ENCODE measurements at regions not wholly inside any gene's neighbourhood (a gene's known extent, or its start where the extent isn't known, plus 50 kb on each side); places are given as distances from the start of the nearest gene placed in this dataset.
A peak's percentile ranks its signal among the peaks of the same experiment; 100 is the strongest.

DNA sequence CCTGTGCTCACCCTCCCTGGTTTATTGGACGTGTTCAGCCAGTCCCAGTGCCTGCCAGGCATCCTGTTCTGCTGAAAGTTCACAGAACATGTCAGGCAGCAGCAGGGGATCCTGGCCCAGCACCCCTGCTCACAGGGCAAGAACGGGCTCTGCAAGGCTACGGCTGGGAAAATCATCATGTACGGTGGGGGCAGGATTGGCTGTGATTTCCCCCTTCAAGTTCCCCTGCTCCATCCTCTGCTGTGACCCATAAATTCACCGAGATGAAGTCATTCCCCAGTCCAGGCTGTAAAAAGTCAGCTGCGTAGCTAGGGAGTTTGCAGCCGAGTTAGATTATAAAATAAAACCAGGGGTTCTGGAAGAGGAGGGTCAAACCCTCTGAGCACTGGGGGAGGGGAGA, 484.1 kb upstream of the ZMIZ1 start:
- Histone ChIP-seq H3K4me3 (no peak overlapping the region), H3K27me3 (no peaks in the 10 kb centered on the region), H3K27ac (no peak overlapping the region), H3K4me1 (ENCODE audit: low read depth) (peaks cover 27% of the 10 kb centered on the region), H3K9me3 (ENCODE audit: low read depth) (no peaks in the 10 kb centered on the region), H3K36me3 (no peaks in the 10 kb centered on the region)
- DNase-seq (ENCODE audit: low read depth in 1 of 2, low spot score in 1 of 2), result no peak
- TF ChIP-seq, protein P1, sequence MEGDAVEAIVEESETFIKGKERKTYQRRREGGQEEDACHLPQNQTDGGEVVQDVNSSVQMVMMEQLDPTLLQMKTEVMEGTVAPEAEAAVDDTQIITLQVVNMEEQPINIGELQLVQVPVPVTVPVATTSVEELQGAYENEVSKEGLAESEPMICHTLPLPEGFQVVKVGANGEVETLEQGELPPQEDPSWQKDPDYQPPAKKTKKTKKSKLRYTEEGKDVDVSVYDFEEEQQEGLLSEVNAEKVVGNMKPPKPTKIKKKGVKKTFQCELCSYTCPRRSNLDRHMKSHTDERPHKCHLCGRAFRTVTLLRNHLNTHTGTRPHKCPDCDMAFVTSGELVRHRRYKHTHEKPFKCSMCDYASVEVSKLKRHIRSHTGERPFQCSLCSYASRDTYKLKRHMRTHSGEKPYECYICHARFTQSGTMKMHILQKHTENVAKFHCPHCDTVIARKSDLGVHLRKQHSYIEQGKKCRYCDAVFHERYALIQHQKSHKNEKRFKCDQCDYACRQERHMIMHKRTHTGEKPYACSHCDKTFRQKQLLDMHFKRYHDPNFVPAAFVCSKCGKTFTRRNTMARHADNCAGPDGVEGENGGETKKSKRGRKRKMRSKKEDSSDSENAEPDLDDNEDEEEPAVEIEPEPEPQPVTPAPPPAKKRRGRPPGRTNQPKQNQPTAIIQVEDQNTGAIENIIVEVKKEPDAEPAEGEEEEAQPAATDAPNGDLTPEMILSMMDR (IDR thresholded peaks at IDR 0.05; ENCODE audit: low read depth, low read length), result no peak

DNA sequence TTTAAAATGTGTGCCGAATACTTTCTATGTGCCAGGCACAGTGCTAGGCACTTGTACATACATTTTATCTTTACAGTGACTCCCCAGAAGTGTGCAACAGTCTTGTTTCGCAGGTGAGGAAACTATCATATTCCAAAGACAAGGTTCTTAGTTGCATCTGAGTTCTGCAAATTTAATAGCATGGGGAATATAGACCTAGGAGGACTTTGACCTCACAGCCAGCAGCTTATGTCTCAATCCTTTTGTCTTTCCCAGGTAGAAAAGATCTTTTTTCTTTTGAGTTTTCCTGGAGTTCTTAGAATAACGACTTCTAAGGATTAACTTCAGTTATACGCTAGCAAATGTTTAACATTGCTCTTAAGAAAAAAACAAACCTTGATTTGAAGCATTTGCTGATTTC, 482.8 kb upstream of the ZMIZ1 start:
- no peak for DNase-seq (ENCODE audit: low read depth in 1 of 2, low spot score in 1 of 2)
- Histone ChIP-seq H3K9me3 (ENCODE audit: low read depth) (no peaks in the 10 kb centered on the region), H3K4me1 (ENCODE audit: low read depth) (peaks cover 27% of the 10 kb centered on the region), H3K36me3 (no peaks in the 10 kb centered on the region), H3K27me3 (no peaks in the 10 kb centered on the region), H3K27ac (no peak overlapping the region), H3K4me3 (no peak overlapping the region)
- TF ChIP-seq, protein P1 (IDR thresholded peaks at IDR 0.05; ENCODE audit: low read depth, low read length), result no peak

DNA sequence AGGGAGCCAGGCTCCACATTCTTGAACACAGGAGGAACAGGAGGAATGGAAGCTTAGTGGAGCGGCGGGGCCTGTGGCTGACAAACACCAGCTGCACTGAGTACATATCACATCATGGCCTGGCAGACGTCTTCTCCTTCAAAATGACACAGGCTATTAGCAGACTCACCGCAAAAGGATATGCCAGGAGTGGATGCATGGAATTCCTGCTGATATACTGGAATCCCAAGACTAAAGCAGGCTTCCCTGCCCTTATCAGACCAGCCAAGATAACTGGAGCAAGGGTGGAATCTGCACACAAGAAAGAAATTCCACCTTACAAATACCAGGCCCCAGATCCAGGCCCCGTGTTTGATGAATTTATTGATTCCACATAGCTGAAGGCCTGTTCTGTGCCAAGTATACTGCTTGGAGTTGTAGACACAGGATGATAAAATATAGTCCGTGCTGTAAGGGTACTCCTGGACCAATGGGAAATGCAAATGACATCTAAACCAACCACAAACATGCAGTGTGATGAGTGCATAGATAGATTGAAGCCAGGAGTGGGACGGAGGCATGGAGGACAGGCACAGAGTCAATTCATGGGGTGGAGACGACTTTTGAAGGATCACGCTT, 480.5 kb upstream of the ZMIZ1 start:
- Histone ChIP-seq H3K4me1 (ENCODE audit: low read depth) (peaks cover 27% of the 10 kb centered on the region), H3K36me3 (no peaks in the 10 kb centered on the region), H3K27me3 (no peaks in the 10 kb centered on the region), H3K27ac (peak overlapping the region; percentile 96), H3K9me3 (ENCODE audit: low read depth) (no peaks in the 10 kb centered on the region), H3K4me3 (no peak overlapping the region)
- peak; percentile 92 to 96 for DNase-seq (ENCODE audit: low read depth in 1 of 2, low spot score in 1 of 2)
- TF ChIP-seq, protein P1 (IDR thresholded peaks at IDR 0.05; ENCODE audit: low read depth, low read length), result no peak

DNA sequence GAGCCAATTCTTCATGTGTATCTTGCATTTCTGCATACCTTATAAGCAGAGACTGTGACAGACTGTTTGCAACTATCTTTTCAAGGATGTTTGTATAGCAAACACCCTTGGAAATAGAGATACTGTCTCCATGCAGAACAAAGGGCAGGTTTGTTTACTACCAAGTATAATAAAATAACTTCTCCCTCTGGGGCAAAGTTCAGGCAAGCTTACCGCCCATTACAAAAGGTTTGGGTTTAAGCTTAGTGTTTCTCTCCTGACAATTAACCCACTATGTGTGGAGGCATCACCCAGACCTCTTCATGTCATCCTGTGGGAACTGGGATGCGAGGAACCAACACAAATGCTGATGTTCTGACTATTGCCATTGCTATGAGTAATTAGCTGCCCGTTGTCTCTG, 479.1 kb upstream of the ZMIZ1 start:
- DNase-seq (ENCODE audit: low read depth in 1 of 2, low spot score in 1 of 2), result no peak
- Histone ChIP-seq H3K27me3 (no peaks in the 10 kb centered on the region), H3K27ac (peak overlapping the region; percentile 96), H3K36me3 (no peaks in the 10 kb centered on the region), H3K4me1 (ENCODE audit: low read depth) (peaks cover 20% of the 10 kb centered on the region), H3K4me3 (no peak overlapping the region), H3K9me3 (ENCODE audit: low read depth) (no peaks in the 10 kb centered on the region)
- TF ChIP-seq, protein P1 (IDR thresholded peaks at IDR 0.05; ENCODE audit: low read depth, low read length), result no peak

DNA sequence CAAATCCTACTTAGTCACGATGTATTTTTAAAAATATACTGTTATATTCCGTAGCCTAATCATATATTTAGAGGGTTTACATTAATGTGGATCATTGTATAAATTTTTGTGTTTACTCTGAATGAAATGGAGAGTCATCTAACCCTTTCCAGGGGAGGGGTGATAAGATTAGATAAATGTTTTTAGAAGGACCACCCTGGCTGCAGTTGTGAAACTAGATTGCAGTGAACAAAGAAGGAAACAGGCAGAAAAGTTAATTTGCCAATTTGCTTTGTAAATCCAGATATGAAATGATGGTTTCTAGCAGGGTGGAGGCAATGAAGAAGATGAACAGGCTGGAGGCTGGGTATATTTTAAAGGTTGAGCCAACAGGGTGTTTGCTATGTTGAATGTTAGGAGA, 477.7 kb upstream of the ZMIZ1 start:
- no peak overlapping the region for H3K4me3 ChIP-seq
- no peaks in the 10 kb centered on the region for H3K36me3 ChIP-seq
- H3K9me3 ChIP-seq (ENCODE audit: low read depth), result no peaks in the 10 kb centered on the region
- no peaks in the 10 kb centered on the region for H3K27me3 ChIP-seq
- H3K4me1 ChIP-seq (ENCODE audit: low read depth), result peaks cover 21% of the 10 kb centered on the region
- no peak for DNase-seq (ENCODE audit: low read depth in 1 of 2, low spot score in 1 of 2)
- H3K27ac ChIP-seq, result no peak overlapping the region
- TF ChIP-seq, protein P1 (IDR thresholded peaks at IDR 0.05; ENCODE audit: low read depth, low read length), result no peak

Data from cardiac muscle cell (in vitro differentiated cells and primary cell).